ENCODE measurements at regions not wholly inside any gene's neighbourhood (a gene's known extent, or its start where the extent isn't known, plus 50 kb on each side); places are given as distances from the start of the nearest gene placed in this dataset.

- TF ChIP-seq CTCF (IDR thresholded peaks at IDR 0.05) (no peak), EZH2 (IDR thresholded peaks at IDR 0.05) (no peak)
Measured at GRCh38 chr9:79014929-79015699, 556.7 kb upstream of the TLE4 start.
